ENCODE measurements at regions not wholly inside any gene's neighbourhood (a gene's known extent, or its start where the extent isn't known, plus 50 kb on each side); places are given as distances from the start of the nearest gene placed in this dataset.

DNA sequence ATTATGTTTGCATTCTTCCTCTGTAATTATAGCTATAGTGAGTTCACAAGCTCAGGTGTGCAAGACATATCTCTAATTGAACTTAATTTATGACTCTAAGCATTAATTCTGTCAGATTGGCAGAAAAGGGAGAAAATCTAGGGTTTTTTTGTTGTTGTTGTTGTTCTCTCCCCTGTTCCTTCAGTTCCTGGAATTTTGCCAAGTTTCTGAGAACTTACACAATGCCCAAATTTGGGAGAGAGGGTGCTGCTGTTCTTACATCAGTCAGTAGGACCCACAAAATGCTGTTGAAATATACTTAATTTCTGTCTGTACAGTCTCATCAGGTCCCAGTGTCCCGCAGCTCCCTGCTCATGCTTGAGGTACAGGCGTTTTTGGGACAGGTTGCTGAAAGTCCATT lies 221.8 kb upstream of the RBMS1 start:
- ChIA-PET POLR2A (no interaction called here), CTCF (no interaction called here)

DNA sequence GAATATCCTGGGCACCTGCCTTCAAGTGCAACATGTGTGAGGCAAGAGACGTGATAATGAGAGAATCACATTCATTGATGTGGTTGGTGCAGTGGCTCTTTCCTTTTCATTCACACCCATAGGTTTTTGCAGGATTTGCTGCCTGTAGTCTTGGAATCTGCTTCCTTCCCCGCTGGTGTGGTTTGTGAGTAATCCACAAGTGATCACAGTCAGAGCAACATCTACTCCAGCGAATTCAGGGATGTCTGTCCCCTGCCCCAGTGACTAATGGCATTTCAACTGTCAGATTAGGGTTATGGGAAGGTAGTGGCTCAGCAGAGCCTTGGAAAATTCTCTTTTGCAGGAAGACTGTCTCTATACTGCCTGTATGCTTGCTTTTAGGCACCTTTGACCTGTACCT lies 225.5 kb upstream of the RBMS1 start:
- CTCF ChIA-PET, result no interaction called here
- POLR2A ChIA-PET, result no interaction called here

DNA sequence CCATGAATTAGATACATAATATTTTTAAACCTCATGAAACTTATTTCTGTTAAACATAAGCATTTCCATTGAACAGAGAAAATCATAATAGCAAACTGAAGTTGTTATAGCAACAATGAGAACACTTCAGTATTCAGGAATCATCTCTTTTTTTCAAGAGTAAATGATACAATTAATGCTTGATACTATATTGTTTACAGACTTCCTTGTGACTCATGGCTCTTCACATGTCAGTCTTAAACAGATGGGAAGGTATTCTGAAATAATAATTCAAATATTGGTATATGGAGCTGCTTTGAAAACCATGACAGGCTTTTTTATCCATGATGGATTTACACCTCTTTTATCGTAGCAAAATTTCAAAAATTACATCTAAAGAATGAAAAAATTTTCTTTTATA lies 226.5 kb upstream of the RBMS1 start:
- ChIA-PET CTCF (no interaction called here), POLR2A (no interaction called here)

DNA sequence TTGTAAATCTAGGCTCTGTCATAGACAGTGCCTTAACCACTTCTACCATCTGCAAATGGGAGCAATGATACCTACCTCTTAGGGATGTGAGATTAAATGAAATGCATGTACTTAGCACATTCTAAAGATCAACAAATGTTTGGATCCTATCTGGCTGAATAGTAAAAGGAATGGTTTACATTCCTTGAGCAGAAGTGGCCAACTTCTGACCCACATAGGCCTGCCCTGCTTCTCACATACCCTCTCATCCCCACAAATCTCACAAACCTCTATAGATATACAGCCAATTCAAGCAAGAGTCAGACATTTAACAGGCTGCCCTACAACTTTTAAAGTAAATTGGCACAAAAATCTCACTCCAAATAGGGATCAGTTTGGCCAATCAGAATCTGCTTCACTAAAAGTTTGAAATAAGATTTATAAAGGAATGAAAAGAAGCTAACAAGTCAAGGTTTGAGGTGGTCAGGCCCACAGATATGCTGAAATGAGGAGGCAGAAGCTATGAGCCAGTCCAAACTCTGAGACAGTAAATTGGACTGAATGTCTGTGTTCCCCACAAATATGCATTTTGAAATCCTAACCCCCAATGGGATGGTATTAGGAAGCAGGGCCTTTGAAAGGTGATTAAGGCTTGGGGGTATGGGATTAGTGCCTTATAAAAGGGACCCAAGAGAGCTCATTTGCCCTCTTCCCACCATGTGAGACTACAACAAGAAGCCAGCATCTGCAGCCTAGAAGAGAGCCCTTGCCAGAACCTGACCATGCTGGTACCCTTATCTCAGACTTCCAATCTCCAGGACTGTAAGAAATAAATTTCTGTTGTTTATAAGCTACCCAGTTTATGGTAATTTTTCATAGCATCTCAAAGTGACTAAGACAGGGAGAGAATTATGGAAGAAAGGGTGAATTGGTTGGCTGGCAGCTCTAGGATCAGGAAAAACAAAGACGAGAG lies 227.8 kb upstream of the RBMS1 start:
- POLR2A ChIA-PET, result no interaction called here

DNA sequence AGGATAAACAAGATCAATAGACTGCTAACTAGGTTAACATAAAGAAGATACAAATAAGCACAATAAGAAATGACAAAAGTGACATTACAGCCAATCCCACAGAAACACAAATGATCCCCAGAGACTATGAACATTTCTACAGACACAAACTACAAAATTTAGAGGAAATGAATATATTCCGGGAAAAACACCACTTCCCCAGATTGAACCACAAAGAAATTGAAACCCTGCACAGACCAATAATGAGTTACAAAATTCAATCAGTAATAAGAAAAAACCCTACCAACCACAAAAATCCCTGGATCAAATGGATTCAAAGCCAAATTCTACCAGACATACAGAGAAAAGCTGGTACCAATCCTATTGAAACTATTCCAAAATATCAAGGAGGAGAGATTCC lies 232.4 kb upstream of the RBMS1 start:
- POLR2A ChIA-PET, result no interaction called here
- CTCF ChIA-PET, result no interaction called here

More for the DNA sequence above, 227.8 kb upstream of the RBMS1 start:
- CTCF ChIA-PET, result no interaction called here

DNA sequence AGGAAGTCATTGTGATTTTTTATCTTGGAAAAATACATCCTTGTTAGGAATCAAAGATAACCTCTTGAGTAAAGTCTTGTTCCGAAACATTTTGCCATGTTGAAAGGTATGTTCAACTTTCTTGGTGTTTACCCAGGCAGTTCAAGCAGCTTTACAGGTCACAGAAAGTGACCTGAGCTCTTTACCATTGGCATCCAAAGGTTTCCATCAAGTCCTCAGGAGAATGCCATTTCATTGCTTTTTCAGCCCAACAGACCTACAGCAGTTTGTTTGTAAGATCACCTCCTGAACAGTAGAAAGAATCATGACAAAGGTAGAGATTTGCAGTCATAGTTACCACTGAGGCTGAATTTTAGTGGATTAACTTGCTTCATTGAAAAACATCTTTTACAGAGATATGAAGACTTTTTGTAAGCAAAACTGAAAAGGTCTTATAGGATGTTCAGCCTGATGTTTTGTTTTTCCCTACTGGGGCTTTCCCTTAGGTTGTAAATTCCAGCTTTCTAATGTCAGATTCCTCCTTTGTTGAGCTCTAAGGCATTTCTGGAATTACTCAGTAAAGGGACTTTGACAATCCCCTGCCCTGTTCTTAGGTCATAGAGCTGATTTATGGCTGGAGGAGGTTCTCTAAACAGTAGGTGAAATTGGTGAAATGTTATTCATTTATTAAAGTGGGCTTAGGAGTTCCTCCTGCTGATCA lies 236.8 kb upstream of the RBMS1 start:
- ChIA-PET CTCF (no interaction called here), POLR2A (no interaction called here)

DNA sequence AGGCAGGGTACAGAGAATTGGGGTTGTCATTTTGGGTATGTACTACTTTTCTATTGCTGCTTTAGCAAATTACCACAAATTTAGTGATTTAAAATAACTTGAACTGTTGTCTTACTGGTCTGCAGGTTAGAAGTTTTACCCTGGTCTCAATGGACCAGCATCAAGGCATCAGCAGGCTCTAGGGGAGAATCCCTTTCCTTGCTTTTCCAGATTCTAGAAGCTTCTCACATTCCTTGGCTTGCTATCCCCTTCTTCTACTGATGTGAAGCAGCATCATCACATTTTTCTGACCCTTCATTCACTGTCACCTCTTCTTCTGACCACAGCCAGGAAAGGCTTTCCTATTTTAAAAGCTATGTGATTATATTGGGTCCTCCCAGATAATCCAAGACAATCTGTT lies 237.8 kb upstream of the RBMS1 start:
- ChIA-PET CTCF (no interaction called here), POLR2A (no interaction called here)

DNA sequence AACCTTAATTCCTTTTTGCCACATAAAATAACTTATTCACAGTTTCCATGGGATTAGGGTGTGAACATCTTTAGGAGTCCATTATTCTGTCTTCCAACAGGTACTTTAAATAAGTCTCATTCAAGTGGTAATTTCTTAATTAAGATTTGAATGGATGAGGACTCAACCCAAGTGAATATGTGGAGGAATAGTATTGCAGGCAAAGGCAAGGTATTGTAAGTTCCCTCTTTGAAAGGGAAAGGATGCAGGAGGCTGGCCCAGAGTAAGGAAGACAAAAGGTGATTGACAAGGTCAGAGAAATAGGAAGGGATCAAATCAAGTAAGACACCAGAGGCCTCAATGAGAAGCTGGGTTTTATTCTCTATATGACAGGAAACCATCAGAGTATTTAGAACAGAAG lies 238.2 kb upstream of the RBMS1 start:
- CTCF ChIA-PET, result no interaction called here
- POLR2A ChIA-PET, result no interaction called here

DNA sequence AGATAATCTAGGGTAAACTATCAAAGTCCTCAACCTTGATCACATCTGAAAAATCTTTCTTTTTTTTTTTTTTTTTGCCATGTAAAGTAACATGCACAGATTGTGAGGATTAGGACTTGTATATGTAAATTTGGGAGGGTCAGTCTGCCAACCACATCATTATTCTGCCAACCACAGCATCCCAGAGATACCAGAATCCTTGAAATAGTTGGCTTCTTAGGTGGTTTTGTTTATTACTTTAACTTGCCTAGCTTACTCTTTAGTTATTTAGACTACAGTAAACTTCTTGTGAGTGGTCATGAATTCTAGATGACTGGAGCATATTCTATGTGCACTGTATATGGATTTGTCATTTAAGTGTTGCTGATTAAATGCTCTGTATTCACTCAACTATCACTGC lies 242.1 kb upstream of the RBMS1 start:
- CTCF ChIA-PET, result no interaction called here
- POLR2A ChIA-PET, result interaction anchor here (0.7 kb wide), 1 partner anchor 367 kb away, joined by 8 read pairs; no protein-coding TSS in a partner anchor

DNA sequence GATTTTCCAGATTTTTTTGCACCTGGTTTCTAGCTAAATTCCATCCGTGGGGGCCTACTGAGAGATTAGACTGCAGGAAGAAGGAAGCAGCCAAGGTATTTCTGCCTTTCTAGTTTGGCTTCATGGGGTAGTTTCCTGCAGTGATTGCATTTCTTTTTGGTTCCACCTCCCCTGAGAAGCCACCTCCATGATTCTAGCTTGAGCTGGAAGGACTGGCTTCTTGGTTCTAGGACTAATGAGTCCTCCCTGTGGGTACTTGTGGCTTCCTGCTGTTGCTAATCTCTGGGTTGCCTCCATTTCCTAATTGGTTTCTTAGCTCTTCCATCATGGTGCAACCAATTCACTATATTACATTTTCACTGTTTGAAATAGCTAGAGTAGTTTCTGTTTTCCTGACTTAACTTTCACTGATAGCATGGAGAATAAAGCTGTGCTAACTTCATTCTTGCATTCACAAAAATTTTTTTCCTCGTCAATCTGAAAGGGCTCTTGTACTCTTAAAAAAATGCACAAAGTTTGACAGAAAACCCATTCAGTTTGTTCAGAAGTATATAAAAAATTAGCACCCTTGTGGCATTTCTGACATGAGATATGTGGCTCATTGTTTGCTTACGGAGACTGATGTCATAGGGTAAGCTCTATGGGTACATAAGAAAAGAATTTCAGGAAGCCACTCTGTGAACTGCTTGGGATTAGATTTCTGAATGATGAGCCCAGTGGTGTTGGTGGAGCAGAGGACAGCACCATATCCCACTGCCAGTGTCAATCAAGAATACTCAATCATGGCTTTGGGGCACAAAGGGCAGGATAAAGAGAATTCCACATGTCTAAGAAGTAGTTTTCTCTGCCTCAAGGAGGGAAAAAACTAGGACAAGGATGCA lies 242.8 kb upstream of the RBMS1 start:
- ChIA-PET POLR2A (interaction anchor here (0.7 kb wide), 1 partner anchor 368 kb away, joined by 8 read pairs; no protein-coding TSS in a partner anchor), CTCF (no interaction called here)

DNA sequence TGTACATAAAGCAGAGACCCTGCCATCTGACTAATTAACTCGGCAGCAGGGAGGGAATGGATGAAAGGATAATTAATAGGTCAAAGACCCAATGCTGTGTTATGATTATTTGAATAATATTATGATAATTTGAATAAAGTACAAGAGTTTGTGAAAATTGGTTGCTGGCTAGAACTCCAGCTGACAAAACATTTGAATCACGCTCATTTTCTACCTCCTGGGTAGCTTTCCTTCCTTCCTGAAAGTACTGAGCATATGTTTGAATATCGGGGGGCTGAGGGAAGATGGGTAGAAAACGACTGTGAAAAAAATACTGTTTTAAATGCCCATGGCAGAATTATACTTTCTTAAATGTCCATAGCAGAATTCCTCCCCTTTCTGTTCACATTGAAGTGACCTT lies 243.6 kb upstream of the RBMS1 start:
- POLR2A ChIA-PET, result no interaction called here

DNA sequence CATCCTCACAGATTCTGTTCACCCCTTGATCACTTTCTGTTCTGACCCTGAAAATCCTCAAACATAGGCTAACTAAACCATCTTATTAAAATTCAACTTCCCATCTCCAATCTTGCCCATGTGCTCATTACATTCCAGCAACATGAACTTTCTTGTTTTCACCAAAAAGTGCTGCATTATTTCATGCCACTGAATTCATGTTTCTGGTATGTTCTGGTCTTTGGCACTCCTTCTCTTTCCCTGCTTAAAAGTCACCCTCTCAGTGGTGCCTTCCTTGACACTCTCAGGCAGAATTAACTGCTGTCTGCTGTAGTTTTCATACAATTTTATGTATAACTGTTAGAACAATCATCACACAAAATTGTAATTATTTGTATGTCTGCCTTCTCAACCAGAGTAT lies 247.7 kb upstream of the RBMS1 start:
- ChIA-PET CTCF (no interaction called here), POLR2A (no interaction called here)

More for the DNA sequence above, 243.6 kb upstream of the RBMS1 start:
- CTCF ChIA-PET, result no interaction called here

DNA sequence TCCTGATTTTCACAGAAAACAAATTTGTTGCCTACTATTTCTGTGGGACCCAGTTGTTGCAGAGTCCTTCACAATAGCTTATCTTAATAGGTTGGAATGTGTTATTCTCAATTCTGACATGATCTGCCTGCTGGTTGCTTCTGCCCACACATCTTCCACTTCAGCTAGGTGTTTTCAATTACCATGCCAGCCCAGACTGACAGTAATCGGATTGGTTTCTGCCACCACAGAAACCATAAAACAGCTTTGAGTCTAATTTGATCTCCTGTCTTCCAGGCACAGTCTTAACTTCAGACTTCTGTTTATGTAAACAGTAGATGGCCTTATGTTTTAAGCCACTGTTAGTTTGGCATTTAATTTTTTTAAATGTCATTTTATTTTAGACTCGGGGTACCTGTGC lies 248.2 kb upstream of the RBMS1 start:
- ChIA-PET POLR2A (no interaction called here), CTCF (no interaction called here)

DNA sequence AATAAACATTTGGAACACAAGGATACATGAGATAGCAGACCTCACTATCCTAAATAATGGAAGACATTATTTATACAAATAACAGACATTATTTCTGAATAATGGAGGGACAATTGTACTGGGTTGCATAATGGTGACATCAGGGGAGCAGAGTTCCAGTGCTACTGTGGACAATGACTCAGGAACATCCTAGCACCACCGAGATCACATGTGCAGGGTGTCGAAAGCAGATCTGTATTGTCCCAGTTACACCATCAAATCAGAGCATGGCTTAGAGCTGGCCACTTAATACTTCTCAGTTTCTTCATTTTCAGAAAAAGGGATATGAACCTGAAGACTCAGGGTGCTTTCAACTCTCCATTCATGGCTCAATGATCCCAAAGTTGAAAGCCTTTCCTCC lies 249.1 kb upstream of the RBMS1 start:
- POLR2A ChIA-PET, result no interaction called here
- CTCF ChIA-PET, result interaction anchor here (0.7 kb wide), 1 partner anchor 253 kb away, joined by 4 read pairs; no protein-coding TSS in a partner anchor

DNA sequence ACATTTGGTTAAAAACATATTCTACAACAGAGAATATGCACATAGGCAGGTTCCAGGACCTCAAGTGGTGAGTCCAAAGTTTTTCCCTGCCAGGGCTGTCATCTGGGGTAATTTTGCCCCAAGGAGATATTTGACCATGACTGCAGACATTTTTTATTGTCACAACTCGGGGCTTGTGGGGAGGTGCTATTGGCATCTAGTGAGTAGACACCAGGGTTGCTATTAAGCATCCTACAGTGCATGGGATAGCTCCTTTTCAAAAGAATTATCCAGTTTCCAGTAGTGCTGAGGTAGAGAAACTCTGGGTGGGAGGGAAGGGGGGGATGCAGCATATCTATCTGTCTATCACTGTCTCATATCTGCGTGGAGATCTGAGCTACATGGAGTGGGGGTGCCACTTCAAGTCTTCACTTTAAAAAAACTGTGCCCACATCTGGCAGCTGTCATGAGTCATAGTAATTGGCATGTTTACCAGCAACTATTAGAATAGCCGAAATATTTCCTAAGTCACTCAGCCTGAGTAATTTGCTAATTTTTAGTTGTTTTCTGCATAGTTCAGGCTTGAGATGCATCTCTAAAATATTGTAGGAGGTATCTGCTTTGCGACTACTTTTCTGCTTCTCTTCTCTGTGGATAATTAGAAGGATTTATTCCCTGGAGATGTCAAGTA lies 254.0 kb upstream of the RBMS1 start:
- POLR2A ChIA-PET, result no interaction called here
- CTCF ChIA-PET, result no interaction called here

DNA sequence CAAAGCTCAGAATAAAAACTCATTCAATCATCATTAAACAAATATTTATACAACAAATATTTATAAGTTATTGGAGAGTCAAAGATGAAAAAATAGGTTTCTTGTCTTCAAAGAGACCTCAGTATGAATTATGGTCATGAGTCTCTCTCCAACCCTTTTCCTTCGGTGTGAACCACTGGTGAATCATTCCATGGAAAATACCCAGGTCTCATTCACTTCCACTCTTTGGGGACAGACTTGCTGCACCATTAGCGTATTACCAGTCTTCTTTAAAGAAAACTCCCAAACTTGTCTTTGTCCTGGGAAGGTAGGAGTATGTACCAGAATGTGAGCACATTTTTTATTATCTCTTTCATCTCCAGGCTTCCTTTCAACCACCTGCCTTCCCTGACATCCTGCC lies 257.4 kb upstream of the RBMS1 start:
- ChIA-PET POLR2A (no interaction called here), CTCF (no interaction called here)

DNA sequence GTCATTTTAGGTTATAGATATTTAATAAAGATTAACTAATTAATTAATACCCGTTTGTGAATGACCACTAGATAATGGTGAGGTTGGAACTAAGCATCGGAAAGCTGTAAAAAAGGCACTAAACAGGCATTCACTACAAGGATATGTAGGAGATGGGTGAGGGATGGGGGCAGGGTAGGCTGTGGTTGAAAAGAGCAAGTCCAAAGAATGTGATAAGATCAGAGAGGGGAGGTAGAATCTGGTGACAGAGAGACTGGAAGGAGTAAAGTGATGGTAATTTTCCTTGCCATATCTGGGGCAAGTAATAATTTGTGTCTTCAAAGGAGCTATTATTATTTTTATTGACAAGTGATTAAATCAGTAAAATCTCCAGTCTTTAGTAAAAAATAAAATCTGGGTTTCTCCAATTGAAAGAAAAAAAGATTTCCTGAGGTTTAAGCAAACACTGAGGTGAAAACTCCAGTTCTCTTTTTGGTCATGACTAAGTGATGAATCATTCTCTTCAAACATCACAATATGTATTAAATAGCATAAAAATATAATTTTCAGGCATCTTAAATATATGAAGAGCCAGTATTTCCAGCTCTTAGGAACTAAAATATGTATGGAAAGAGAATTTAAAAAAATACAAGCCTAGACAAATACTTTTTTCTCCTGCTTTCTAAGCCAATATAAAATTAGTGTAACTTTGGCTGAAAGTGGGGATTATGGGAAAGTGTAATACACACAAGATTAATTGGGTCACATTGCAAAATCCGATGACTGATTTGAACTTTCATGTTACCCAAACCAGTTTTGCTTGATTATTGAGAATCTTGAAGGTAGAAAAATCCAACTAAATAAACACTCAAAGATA lies 259.1 kb upstream of the RBMS1 start:
- ChIA-PET POLR2A (no interaction called here), CTCF (no interaction called here)

DNA sequence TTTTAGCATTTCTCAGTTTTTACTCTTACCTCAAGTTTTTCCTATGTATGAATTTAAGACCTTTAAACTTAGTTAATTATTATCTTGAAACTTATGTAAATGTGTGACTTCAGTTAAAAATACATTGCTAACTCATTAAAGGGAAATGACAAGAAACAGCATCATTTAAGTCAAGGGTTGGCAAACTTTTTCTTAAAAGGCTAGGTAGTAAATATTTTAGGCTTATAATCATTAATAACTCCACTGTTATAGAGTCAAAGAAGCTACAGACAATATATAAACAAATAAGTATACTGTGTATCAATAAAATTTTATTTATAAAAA lies 259.7 kb upstream of the RBMS1 start:
- ChIA-PET POLR2A (no interaction called here), CTCF (no interaction called here)

DNA sequence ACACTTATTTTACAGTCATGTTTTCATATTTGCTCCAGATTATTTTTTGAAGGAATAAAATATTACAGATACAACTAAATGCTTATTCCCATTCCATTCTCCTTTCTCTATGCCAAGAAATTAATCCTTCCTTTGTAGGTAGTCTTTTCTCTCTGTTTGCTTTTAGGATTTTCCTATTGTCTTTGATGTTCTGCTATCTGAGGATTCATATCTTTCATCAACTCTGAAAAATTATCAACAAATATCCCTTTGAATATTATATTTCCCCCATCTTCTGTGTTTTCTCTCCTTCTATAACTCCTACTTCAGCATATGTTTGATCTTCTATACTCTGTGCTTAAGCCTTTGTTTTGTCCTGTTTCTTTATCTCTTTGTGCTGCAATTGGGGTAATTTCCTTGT lies 260.4 kb upstream of the RBMS1 start:
- POLR2A ChIA-PET, result interaction anchor here (0.6 kb wide), 1 partner anchor 105 kb away, joined by 3 read pairs; no protein-coding TSS in a partner anchor
- CTCF ChIA-PET, result interaction anchor here (0.7 kb wide), 1 partner anchor 169 kb away, joined by 4 read pairs; no protein-coding TSS in a partner anchor
